HG03442 (cell line): ENCODE measurements at regions not wholly inside any gene's neighbourhood (a gene's known extent, or its start where the extent isn't known, plus 50 kb on each side); places are given as distances from the start of the nearest gene placed in this dataset.
"Not testable (repeated sequence)": the region's sequence is repeated elsewhere in the genome, so short reads cannot be mapped to it uniquely, and the experiment has no call there.

Source experiments
- ATAC-seq: cut with Tn5 transposase; IDR thresholded peaks from one replicate; pipeline ENCODE4 v1.9.1; 2021; ENCODE audit warnings: mild to moderate bottlenecking, moderate library complexity; ENCODE audit not compliant: unreplicated experiment

DNA sequence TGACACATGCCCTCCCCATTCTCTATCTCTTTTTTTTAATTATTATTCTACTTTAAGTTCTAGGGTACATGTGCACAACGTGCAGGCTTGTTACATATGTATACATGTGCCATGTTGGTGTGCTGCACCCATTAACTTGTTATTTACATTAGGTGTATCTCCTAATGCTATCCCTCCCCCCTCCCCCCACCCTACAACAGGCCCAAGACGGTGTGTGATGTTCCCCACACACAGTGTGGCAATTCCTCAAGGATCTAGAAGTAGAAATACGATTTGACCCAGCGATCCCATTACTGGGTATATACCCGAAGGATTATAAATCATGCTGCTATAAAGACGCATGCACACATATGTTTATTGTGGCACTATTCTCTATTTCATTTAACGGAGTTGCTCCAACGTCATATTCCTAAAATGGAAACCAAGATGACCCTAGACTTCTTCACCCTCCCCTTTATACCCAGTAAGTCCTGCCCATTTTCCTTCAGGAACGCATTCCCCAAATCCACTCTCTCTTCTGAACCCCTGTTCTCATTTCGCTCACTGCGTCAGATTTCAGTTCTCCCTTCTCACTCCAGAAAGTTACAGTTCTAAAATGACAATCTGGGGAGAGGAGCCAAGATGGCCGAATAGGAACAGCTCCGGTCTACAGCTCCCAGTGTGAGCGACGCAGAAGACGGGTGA lies 175.6 kb downstream of the MEX3B start:
- ATAC-seq: not testable (repeated sequence)

DNA sequence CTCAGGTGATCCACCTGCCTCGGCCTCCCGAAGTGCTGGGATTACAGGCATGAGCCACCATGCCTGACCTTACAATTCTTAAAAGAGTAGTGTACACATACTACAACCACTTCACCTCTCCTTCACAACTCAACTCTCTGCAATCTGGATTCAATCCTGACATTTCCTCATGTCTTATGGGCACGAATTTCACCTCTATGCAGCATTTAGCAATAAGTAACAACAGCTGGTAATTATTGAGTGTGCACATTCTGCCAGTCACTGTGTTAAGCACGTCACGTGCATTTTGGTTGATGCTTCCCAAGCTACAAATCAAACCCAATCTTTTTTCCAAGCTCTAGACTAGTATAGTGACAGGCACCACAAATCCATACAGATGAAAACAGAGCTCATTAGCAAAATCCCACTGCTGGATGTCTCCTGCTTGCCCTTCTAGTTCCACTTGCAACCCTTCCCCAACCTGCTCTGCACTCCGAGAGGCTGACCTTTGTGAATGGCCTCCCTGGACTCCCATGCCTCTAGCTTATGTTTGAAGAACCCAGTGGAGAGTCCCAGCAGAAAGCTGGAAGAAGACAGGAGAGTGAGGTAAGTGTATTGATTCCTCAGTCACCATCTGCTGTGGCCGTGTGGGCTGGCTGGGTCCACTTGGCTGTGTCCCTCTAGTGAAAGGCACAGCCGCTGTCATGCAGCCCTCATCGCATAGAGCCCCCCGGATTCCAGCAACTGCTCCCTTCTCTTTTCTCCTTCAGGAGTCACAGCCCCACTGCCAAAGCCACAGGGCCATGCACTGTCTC lies 176.5 kb downstream of the MEX3B start:
- no peak for ATAC-seq

DNA sequence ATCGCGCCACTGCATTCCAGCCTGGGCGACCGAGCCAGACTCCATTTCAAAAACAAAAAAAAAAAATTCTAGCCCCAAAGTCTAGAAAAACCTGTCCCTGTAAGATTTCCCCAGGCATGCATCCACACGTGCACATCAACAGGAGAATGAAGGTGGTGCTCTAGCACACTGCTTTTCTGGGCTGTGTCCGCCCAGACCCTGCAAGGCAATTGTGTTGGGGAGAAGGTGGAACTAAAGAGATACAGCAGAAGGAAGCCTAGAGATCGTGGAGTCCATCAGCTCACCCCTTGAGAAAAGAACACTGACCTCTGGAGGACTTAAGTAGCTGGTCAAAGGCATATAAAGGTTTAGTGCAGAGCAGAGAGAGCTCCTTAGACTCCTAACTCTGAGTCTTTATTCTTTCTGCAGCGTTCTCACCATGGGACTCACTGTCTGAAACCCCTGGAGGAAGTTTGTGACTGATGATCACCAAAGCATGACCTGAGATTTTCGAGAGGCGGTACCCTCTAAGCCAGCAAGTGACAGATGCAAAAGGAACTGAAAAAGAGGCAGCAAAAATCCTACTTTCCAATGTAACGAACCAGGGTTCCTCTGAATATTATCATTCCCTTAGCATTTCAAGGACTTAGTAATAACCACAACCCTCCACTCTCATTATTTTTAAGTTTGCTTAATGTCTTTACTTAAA lies 179.8 kb downstream of the MEX3B start:
- peak; percentile 97 for ATAC-seq

DNA sequence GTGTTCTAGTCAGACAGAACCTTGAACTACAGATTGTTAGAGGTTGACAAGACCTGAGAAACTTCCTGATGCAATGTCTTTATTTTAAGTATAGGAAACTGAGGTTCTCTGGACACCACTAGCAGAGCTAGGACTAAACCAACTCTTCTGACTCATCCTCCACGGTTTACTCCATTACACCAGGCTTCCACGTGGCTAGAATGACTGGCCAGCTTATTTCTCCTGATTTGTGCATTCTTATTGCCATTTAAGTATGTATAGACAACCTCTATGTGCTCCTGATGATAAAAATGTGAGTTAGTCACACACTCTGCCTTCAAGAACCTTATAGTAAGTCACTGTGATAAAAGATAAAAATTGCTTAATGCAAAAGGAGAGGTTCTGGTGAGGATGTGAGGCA lies 182.7 kb downstream of the MEX3B start:
- no peak for ATAC-seq

DNA sequence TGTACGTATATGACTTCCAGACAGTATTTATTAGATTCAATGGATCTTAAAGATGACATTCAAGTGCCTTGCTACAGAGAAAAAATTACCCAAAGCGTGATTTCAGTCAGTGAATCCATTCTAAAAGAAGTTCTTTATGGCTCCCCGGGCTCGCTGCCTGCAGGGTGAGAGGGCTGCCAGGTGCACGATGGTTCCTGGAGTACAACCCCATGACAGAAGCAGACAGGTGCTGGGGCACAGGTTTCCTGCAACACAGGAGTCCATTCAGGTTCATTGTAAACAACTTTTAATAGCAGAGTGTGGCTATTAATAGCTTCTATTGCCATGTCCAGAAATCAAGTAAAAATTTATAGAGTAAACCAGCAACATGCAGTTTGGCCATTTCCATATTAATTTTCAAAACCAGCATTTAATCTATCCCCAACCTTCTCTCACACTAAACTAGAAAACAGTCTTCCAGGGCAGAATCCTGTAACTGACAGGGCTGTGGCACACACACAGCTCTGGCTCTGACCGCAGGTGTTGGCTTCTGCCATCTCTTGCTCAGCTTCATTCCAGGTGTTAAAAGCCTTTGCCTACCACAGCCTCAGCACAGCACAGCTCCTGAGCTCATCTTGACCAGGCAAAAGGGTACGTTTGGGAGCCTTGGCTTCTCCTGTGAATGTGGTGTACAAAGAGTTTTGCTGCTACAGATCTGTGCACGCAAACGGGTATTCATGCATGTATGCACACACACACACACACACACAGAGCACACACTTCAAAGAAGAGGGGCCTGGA lies 185.9 kb downstream of the MEX3B start:
- ATAC-seq: no peak

DNA sequence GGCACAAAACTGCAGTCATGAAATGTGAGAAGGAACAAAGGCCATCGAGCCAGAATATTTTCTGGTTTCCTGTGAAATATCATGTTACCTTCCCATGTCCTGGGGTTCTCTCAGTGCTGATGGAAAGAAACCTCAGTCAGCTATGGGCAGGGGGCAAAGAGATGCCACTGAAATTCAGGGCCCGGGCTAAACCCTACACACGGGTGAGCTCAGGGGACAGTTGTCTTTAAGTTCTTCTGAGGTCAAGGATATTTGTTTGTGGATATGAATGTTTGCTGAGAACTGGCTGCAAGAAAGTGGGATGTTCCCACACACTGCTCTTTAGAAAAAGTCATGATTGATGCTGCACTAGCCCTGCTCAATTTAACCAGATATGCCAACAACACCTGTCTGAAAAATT lies 187.2 kb downstream of the MEX3B start:
- ATAC-seq: no peak

DNA sequence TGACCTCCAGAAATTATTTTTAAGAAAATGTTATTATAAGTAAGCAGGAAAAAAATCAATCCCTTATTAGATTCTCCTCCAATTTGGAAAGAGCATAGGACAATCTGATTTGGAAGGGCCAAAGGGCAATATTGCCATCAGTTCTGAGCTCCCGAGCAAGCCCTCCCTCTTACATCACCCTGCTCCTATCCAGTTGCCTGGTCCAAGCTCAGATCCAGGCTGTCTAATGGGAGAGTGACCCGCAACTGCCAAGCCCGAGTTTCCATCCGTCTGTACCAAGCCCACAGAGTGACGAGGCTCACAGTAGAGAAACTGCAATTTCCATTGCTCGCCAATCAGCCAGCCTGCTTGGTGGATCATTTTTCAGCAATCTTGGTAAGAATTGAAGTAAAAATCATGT lies 187.7 kb downstream of the MEX3B start:
- ATAC-seq: no peak

- ATAC-seq: no peak
Observed at GRCh38 chr15:81856634-81857026, 189.2 kb downstream of the MEX3B start.

DNA sequence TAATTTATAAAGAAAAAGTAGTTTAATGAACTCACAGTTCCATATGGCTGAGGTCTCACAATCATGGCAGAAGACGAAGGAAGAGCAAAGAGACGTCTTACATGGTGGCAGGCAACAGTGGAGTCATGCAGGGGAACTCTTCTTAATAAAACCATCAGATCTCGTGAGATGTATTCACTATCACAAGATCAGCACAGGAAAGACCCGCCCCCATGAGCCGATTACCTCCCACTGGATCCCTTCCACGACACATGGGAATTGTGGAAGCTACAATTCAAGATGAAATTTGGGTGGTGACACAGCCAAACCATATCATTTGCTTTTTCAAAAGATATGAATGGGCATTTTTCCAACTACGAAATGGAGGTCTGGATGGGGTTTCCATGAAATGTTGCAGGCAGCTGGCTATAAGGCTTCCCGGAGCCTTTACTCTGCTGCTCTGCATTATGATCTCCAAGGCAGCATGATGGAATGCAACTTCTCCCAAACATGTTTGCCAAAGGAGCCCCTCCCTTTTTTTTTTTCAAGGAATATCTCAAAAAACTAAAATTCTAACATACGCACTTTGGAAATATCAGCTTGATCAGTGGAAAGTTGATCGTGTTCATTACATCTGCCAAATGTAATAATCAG lies 189.7 kb downstream of the MEX3B start:
- no peak for ATAC-seq

GRCh38 chr15:81853150-81853748 lies 192.6 kb downstream of the MEX3B start:
- no peak for ATAC-seq

DNA sequence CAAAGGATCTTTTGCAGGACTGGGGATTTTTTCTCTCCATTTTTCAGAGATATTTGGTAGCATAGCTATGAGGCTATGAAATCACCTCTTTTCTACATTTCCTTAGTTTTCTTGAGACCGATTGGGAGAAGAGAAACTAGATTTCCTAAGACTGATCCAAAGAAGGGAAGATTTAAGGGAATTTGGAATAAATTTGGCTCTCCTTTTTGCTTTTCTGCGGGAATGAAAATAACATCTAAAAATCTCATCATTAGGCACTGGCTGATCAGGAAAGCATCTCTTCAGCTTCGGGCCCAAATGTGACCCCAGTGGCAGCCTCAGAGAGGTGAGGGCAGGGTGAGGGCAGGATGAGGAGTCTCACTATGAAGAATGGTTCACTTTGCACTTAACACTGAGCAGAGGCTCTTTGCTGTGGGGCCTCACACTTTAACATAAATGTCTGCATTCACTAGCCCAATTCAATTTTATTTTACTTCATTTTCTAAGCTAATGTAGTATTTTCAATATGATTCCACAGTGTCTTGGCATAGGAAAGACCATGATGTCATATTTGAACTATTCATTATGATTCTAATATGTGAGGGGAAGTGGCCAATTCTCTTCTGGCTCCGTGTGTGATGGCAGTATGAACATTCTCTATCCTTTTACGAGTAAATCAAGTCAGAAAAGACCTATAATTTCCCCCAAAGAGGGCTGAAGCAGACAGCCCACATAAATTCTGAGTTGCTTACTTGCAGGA lies 193.2 kb downstream of the MEX3B start:
- no peak for ATAC-seq

DNA sequence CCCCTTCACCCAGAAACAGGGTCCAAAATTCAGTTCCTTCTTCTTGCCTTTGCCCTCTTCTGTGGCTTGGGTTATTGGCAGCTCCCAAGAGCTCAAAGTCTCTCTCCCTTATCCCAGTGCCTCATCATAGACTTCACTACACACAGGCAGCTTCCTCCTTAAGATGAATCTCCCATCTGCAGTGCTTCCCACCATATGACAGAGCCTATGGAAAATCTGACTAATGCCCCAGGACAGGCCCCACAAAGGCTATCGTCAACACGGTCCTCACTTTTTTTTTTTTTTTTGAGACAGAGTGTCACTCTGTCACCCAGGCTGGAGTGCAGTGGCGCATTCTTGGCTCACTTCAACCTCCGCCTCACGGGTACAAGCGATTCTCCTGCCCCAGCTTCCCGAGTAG lies 194.1 kb downstream of the MEX3B start:
- no peak for ATAC-seq

- no peak for ATAC-seq
Observed at GRCh38 chr15:81851325-81851724, 194.5 kb downstream of the MEX3B start.

- ATAC-seq: no peak
Observed at GRCh38 chr15:81849289-81849688, 196.5 kb downstream of the MEX3B start.

DNA sequence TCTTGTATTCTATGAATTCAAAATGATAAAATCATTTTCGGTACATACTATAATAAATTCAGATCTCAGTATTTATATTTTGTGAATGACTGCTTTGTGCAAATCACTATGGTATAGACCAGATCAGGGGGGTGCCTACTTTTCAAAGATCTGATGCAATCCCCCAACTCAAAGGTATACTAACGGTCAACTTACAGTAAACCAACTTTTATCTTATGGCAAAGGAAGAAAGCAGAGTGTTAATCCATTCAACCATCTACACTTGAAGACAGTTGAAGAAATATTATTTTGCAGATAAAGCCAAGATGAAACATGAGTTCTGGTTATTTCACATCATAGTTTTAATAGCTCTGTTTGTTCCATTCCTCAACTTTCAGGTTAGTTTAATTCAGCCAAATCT lies 197.1 kb downstream of the MEX3B start:
- ATAC-seq: no peak

GRCh38 chr15:81843757-81844407 lies 201.9 kb downstream of the MEX3B start:
- no peak for ATAC-seq

GRCh38 chr15:81843226-81843625 lies 202.6 kb downstream of the MEX3B start:
- peak; percentile 72 for ATAC-seq

- ATAC-seq: no peak
Observed at GRCh38 chr15:81839387-81839786, 206.4 kb downstream of the MEX3B start.

DNA sequence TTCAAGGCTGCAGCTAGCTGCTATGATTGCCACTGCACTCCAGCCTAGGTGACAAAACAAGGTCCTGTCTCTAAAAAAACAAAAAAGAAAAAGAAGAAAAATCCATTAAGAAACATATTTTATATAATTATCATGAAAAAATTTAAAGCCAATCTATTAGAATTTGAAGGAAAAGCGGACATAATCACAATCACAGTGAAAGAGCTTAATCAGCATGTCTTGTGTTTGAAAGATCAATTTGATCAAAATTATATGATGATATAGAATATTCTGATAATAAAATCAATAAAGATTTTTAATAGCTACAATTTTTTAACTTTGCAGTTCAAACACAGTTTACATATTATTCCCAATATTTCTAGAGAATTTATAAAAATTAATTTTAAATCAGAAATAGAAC lies 210.1 kb downstream of the MEX3B start:
- no peak for ATAC-seq
